Fibroblast of villous mesenchyme (primary cell): ENCODE measurements at regions not wholly inside any gene's neighbourhood (a gene's known extent, or its start where the extent isn't known, plus 50 kb on each side); places are given as distances from the start of the nearest gene placed in this dataset.

Source experiments
- DNase-seq: peaks from one replicate; pipeline ENCODE4 v3.0.0-alpha.2; 2010; ENCODE audit warnings: low read depth
- H3K4me3 ChIP-seq: 2 replicates; pipeline ENCODE4 v1.5.1; 2011; ENCODE audit warnings: low read depth, mild to moderate bottlenecking, low read length
- CTCF ChIP-seq: IDR thresholded peaks from 2 replicates; pipeline ENCODE4 v1.5.1; 2012; ENCODE audit warnings: low read depth, mild to moderate bottlenecking, low read length; ENCODE audit not compliant: insufficient read depth

GRCh38 chr4:24443200-24443599 is 141.2 kb downstream of the DHX15 start:
- no peak overlapping the region for H3K4me3 ChIP-seq
- no peak for DNase-seq
- TF ChIP-seq CTCF = no peak

- no peak for TF ChIP-seq CTCF
- no peak overlapping the region for H3K4me3 ChIP-seq
- no peak for DNase-seq
Observed at GRCh38 chr4:24440765-24441164, 143.6 kb downstream of the DHX15 start.

- H3K4me3 ChIP-seq = no peak overlapping the region
- DNase-seq = no peak
- TF ChIP-seq CTCF = no peak
Observed at GRCh38 chr4:24434241-24434640, 150.1 kb downstream of the DHX15 start.

- TF ChIP-seq CTCF = no peak
- no peak overlapping the region for H3K4me3 ChIP-seq
- no peak for DNase-seq
Observed at GRCh38 chr4:24433515-24434214, 150.7 kb downstream of the DHX15 start.

- TF ChIP-seq CTCF = no peak
- H3K4me3 ChIP-seq = no peak overlapping the region
- no peak for DNase-seq
Observed at GRCh38 chr4:24428850-24429249, 155.5 kb downstream of the DHX15 start.

- no peak overlapping the region for H3K4me3 ChIP-seq
- DNase-seq = no peak
- TF ChIP-seq CTCF = no peak
Observed at GRCh38 chr4:24426557-24426956, 157.8 kb downstream of the DHX15 start.

- TF ChIP-seq CTCF = no peak
- DNase-seq = no peak
- H3K4me3 ChIP-seq = no peak overlapping the region
Observed at GRCh38 chr4:24425863-24426262, 158.5 kb downstream of the DHX15 start.
